Heart right ventricle (tissue), 16 donors: ENCODE measurements at regions not wholly inside any gene's neighbourhood (a gene's known extent, or its start where the extent isn't known, plus 50 kb on each side); places are given as distances from the start of the nearest gene placed in this dataset.

Experiments used
- ATAC-seq, 8 donors: fragments of 200-7000 bp; cut with Tn5 transposase; one replicate each; pipeline ENCODE4 v1.9.1; 2020; ENCODE audit warnings: mild to moderate bottlenecking in 8 of 8, moderate library complexity in 8 of 8, moderate number of reproducible peaks in 1 of 8
- DNase-seq, 2 donors: peaks; one replicate each; pipeline ENCODE4 v3.0.0-alpha.2; 2020
- H3K27ac ChIP-seq, 10 donors: fragments of 200-600 bp; sonication (generic) in 2 of 10; one replicate each; pipeline versions ENCODE4 v1.5.0 to v1.8.0; 2020 to 2022; ENCODE audit warnings: mild to moderate bottlenecking in 3 of 10
- H3K27me3 ChIP-seq, 7 donors: fragments of 200-600 bp; one replicate each; pipeline ENCODE4 v1.8.0; 2021 to 2022; ENCODE audit warnings: mild to moderate bottlenecking in 2 of 7
- H3K36me3 ChIP-seq, 9 donors: fragments of 200-600 bp; sonication (generic) in 1 of 9; one replicate each; pipeline versions ENCODE4 v1.5.0 to v1.8.0; 2020 to 2022; ENCODE audit warnings: mild to moderate bottlenecking in 2 of 9
- H3K4me1 ChIP-seq, 9 donors: fragments of 200-600 bp; sonication (generic) in 1 of 9; one replicate each; pipeline versions ENCODE4 v1.5.0 to v1.8.0; 2020 to 2022; ENCODE audit warnings: mild to moderate bottlenecking in 4 of 9
- H3K4me3 ChIP-seq, 10 donors: fragments of 200-600 bp; sonication (generic) in 2 of 10; one replicate each; pipeline versions ENCODE4 v1.5.0 to v1.8.0; 2020 to 2022; ENCODE audit warnings: mild to moderate bottlenecking in 7 of 10, moderate library complexity in 2 of 10
- H3K9me3 ChIP-seq, 11 donors: fragments of 200-600 bp in 10 of 11; sonication (generic) in 2 of 11; one replicate each; pipeline versions ENCODE4 v1.5.0 to v1.8.0; 2013 to 2022; ENCODE audit warnings: mild to moderate bottlenecking in 2 of 11, control low read depth in 1 of 11, moderate library complexity in 1 of 11
- WGBS, 2 donors: extraction: QIAGEN DNeasy Blood & Tissue Kit; methylation state at CpG; one replicate each; pipeline ENCODE4 v1.1.7; 2013; ENCODE audit warnings: inconsistent platforms in 1 of 2; 5-methylcytosine and 5-hydroxymethylcytosine counted together
- intact Hi-C, 10 donors: fragments of 100-400 bp; cut with DNase I; formaldehyde crosslinking; loops; one replicate each; pipeline versions ENCODE4 v1.11.1 to v1.14.2; 2022
- TF ChIP-seq, protein P1 (sequence below), 9 donors: fragments of 200-600 bp; sonication (generic) in 2 of 9; IDR thresholded peaks; one replicate each; pipeline versions ENCODE4 v1.5.0 to v1.8.0; 2021 to 2022; ENCODE audit warnings: antibody characterized with exemption in 9 of 9, mild to moderate bottlenecking in 5 of 9, moderate library complexity in 1 of 9
- donor health status: Arrhythmogenic right ventricular cardiomyopathy.
- donor health status: ischemic (EF 13 %, LVEDD 7.1; RV severe dilation, severe dysfunction).
- donor health status: healthy with polysubstance abuse.
- donor health status: DM: no; HTN: yes; CAD: no.
- donor health status: DM: no; HTN: no; CAD: no.
- donor health status: ischemic (EF 25% LVEDD 6.9; RV normal size, moderate dysfunction).
- donor health status: ischemic (EF 25% LVEDD 5.7; RV mildly dilated, moderate dysfunction).
- donor health status: healthy.
- donor health status: DM: yes; HTN: yes; CAD: no.
- donor health status: Ischemic cardiomyopathy.
- donor health status: ischemic (EF 35%, LVEDD 5.7; RV mildly dilated, moderate dysfunction).
- donor health status: nonischemic (EF 11% LVEDD 7.7; RV severe dilation, severe dysfunction).
- donor health status: DM: yes; HTN: yes; CAD: no.
- donor health status: PGD.
- donor health status: ischemic (EF 29% LVEDD 5.4; RV normal size, mild dysfunction).
- donor health status: nonischemic (EF 23%, LVEDD 6.1; RV moderate dilation, normal function).

DNA sequence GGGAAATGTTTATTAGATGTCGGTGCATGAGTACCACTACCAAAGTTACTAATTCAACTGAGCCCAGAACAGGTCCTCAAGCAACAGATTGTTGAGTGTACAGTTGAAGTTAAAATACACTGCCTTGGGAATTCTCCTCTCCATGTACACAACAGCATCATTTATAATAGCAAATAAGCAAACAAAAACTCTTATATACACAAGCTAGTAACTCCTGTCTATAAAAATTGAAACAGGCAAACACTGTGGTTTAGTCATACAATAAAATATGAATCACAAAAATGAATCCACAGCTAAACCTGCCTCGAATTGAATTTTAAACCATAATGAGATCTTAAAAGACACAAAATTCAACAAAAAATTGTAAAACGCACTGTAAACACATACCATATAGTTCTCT is 681.1 kb downstream of the C12orf50 start:
- H3K4me1 ChIP-seq: no peaks in the 10 kb centered on the region
- DNase-seq (no peak), ATAC-seq (no peak)
- TF ChIP-seq, protein P1, sequence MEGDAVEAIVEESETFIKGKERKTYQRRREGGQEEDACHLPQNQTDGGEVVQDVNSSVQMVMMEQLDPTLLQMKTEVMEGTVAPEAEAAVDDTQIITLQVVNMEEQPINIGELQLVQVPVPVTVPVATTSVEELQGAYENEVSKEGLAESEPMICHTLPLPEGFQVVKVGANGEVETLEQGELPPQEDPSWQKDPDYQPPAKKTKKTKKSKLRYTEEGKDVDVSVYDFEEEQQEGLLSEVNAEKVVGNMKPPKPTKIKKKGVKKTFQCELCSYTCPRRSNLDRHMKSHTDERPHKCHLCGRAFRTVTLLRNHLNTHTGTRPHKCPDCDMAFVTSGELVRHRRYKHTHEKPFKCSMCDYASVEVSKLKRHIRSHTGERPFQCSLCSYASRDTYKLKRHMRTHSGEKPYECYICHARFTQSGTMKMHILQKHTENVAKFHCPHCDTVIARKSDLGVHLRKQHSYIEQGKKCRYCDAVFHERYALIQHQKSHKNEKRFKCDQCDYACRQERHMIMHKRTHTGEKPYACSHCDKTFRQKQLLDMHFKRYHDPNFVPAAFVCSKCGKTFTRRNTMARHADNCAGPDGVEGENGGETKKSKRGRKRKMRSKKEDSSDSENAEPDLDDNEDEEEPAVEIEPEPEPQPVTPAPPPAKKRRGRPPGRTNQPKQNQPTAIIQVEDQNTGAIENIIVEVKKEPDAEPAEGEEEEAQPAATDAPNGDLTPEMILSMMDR (IDR thresholded peaks at IDR 0.05): no peak
- no peak overlapping the region for H3K27ac ChIP-seq
- no peaks in the 10 kb centered on the region for H3K36me3 ChIP-seq
- WGBS, 2 donors: 82 to 84% methylated on average over 3 of the region's 3 CpGs
- intact Hi-C loops: no loop called here
- no peak overlapping the region for H3K4me3 ChIP-seq
- H3K9me3 ChIP-seq: peaks cover 0 to 9% (median 0%) of the 10 kb centered on the region in 11 donors
- H3K27me3 ChIP-seq: no peaks in the 10 kb centered on the region

DNA sequence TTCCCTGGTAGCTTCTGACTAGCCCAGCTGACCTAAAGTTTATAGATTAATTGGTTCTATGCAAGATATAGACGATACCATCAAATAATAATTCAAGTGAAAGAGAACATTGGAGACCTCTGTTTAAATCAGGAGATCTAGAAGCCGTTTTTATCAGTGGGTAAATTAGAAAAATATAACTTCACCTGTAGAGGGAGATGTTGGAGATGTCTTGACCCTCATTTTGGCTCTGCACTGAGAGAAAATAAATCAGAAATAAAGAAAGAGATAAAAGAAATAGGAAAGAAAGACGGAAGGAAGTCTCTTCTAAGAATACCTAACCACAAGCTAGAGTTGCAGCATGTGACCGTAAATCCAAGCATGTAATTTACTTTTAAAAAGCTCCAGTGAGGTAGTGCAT is 684.5 kb downstream of the C12orf50 start:
- no peaks in the 10 kb centered on the region for H3K36me3 ChIP-seq
- no peak overlapping the region for H3K27ac ChIP-seq
- intact Hi-C loops: no loop called here
- no peaks in the 10 kb centered on the region for H3K27me3 ChIP-seq
- no peak overlapping the region for H3K4me3 ChIP-seq
- DNase-seq (no peak), ATAC-seq (no peak)
- TF ChIP-seq, protein P1 (IDR thresholded peaks at IDR 0.05): no peak
- H3K4me1 ChIP-seq: no peaks in the 10 kb centered on the region
- WGBS, 2 donors: 69 to 75% methylated on average over 4 of the region's 4 CpGs
- H3K9me3 ChIP-seq: peaks cover 0 to 4% (median 0%) of the 10 kb centered on the region in 11 donors

DNA sequence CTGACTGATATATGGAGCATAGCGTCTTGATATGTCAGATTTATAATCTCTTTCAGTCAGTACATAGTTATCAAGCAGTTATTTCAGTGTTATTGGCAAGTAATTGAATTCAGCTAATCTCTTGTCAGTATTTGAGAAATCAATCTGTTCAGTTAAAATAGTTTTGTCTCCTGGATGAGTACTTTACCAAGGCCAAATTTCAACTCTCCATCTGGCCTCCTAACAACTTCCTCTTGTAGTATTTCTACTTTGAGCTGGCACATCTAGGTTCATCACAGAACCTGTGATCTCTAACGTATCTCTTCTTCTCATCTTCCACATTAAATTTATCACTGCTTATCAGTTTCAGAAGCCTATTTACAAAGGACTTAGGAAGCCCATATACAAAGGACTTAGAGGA is 690.5 kb downstream of the C12orf50 start:
- intact Hi-C loops: no loop called here
- no peaks in the 10 kb centered on the region for H3K9me3 ChIP-seq
- no peaks in the 10 kb centered on the region for H3K27me3 ChIP-seq
- DNase-seq (no peak), ATAC-seq (no peak)
- H3K4me3 ChIP-seq: no peak overlapping the region
- 77 to 91% methylated on average over 2 of the region's 2 CpGs for WGBS, 2 donors
- no peak overlapping the region for H3K27ac ChIP-seq
- no peaks in the 10 kb centered on the region for H3K4me1 ChIP-seq
- H3K36me3 ChIP-seq: no peaks in the 10 kb centered on the region
- TF ChIP-seq, protein P1 (IDR thresholded peaks at IDR 0.05): no peak

GRCh38 chr12:87336814-87337336 is 692.3 kb downstream of the C12orf50 start:
- WGBS, 2 donors: 66 to 83% methylated on average over 2 of the region's 2 CpGs
- DNase-seq (no peak), ATAC-seq (no peak)

More at GRCh38 chr12:87336814-87337336, 692.3 kb downstream of the C12orf50 start:
- TF ChIP-seq, protein P1 (IDR thresholded peaks at IDR 0.05): no peak
- no peaks in the 10 kb centered on the region for H3K4me1 ChIP-seq
- H3K36me3 ChIP-seq: no peaks in the 10 kb centered on the region
- intact Hi-C loops: no loop called here
- no peaks in the 10 kb centered on the region for H3K27me3 ChIP-seq
- H3K4me3 ChIP-seq: no peak overlapping the region
- no peak overlapping the region for H3K27ac ChIP-seq
- H3K9me3 ChIP-seq: no peaks in the 10 kb centered on the region
